HCEC 1CT (cell line): ENCODE measurements at regions not wholly inside any gene's neighbourhood (a gene's known extent, or its start where the extent isn't known, plus 50 kb on each side); places are given as distances from the start of the nearest gene placed in this dataset.

Experiments
- DNase-seq: peaks from one replicate; pipeline ENCODE4 v3.0.0-alpha.2; 2017

DNA sequence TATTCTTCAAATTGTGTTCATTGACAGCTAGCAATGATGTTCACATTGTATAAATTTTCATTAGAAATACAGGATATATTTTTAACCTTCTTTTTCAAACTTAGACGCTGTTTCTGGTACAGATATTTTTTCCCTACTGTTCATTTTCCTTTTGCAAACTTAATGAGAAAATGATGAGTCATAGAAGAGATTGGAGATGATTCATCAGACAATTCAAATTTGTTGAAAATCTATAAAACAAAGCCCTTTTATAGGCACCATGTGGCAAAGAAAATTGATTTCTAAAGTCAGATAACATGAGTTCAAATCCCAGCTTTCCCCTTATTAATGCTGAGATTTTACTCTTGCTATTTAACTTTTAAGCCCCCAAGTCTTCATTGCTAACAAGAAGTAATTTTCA is 728.8 kb upstream of the DDX18 start:
- DNase-seq = no peak

DNA sequence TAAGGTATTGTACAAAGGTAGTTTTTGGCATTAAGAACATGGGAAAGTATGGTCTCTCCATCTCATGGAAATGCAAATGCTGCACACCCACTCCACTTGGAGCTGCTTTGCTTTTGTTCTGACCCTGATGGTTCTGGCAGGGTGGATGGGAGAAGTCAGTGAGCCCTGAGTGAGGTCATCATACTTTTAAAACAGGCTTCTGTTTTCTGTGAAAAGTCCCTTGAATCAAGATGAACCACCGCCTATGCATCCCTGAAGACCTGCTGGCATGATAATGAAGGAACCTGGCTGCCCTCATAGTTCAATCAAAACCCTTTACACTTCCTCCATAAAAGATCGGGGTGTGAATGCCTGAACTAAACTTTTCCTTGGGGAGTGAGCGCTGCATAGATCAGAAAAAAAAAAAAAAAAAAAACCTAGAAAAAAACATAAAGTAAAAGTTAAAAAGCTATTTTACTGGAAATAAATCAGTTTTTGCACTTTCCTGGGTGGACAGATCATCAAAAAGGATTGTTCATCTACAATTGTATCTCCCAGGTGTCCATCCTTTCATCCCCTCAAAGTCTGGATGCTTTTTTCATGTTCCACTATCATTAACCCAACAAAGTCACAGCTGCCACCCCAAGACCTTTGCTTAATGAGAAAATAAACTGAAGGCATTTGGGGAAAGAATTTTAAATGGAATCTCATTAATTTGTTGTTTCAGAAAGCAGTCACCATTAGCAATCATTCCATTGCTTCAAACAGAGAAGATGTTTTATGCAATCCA is 728.1 kb upstream of the DDX18 start:
- no peak for DNase-seq

DNA sequence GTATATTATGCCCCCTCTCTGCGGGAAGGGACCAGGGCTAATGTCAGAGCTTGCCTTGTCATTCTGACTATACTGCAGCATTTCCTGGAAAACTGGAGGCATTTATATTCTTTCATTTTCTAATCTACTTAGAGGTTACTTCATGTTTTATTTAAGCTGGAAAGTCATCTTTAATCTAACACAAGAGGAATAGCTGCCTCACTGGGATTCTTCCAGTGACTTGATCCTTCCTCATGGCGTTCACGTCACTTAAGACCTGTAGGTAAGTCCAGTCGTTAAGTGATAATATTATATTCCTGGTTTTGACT is 727.6 kb upstream of the DDX18 start:
- DNase-seq = no peak

DNA sequence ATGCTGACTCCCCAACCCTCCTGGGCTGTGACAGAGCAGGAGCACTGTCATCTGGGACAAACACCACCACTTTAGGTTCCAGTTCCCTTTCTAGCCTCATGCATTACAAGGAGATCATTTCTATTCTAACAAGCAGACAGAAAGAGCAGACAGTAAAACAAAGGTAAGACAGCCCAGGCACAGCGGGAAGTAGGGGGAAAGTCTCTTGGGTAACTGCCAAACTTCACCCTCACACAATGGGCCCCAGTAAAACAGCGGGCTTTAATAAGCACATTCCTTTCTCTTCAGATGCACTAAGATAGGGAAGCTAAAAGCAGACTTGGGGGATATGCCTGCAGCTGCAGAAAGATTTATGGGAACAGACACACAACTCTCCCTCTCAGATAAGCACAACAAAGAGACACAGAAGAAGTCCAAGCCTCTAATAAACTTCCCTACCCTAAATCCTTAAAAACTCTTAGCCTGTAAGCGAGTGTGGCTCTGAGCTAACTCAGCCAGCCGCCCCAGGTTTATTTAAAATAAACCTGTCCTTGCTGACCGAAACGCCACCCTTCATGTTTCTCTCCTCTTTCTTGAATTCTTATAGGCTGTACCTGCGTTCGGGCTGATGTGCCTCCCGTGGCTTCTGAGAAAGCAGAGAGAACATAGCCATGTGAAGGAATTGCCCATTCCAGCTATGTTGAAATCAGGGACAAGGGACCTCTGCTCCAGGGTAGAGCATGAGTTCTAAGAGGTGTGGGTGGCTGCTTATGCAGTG is 726.8 kb upstream of the DDX18 start:
- no peak for DNase-seq

DNA sequence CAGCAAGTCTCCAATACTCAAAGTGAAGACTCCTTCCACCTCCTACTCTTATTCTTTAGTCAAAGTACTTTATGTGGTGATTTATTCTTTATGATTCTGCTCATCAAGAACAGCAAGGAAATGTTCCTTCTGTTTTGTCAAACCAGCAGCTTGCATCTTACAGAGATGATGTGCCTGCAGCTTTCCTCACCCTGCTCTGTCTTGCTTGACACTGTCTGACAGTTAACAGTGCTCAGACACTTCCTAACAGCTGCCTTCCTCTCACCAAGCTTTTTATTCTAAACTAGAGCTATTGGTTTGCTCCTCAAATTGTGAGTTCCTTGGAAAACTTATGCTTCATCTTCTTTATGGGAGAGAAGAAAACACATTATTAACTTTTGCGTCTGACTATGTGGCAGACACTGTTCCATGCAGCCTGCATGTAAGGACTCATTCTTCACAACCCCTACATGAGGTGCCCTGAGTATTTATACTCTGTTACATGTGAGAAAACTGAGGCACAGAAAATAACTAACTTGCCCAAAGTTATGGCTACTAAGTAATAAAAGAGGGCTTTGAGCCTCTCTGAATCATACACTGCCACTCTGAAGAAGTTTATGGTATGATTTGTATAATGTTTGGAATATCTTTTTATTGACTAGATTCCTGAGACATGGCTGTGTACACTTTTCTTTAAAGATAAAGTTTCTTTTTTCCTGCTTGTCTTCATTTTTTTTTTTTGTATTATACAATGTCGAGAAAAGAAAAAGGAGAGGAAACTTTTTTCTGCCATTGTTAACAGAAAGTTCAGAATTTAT is 723.3 kb upstream of the DDX18 start:
- DNase-seq = no peak

DNA sequence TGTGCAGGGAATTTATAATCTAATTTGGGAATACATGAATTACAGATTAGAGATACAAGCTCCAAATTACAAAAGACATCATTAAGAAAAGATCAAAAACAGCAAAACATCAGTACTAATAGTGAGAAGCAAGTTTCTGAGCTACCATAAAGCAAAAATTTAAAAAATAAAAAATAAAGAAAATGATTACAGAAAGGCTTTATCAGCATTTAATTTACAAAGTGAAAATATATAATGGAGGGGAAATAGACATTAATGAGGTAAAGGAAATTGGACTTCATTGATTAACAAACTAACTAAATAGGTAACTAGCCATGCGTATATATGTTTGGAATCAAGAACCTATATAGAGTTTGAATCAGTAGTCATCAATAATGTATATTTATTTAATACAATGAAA is 712.9 kb upstream of the DDX18 start:
- no peak for DNase-seq

DNA sequence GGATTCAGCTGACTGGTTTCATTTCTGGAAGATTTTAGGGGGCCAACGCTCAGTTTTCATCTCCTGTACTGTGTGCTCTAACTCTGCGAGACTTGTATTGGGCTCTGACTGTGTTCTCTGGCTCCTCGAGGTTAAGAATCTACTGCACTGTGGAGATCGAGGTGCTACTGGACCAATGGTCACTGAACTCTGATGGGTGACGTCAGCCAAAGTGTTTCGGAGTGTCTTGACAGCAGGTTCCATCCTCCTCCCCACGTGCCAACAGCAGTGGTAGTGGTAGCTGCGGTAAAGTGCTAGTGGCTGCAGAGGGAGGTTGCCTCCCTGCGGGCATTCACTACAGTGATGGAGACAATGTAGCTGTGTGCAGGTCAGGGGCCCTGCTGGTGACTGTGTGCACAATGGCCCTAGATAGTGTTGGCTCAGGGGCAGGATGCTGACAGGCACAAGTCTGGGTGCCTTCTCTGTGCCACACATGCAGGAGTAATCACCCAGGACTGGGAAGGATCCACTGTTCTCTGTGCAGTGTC is 705.7 kb upstream of the DDX18 start:
- DNase-seq = no peak

DNA sequence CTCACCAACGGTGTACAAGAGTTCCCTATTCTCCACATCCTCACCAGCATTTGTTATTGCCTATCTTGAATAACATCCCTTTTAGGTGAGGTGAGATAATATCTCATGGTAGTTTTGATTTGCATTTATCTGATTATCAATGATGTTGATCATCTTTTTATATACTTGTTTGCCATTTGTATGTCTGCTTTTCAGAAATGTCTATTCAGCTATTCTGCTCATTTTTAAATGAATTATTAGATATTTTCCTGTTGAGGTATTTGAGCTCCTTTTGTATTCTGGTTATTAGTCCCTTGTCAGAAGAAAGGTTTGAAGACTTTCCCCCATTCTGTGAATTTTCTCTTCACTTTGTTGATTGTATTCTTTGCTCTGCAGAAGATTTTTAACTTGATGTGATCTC is 695.5 kb upstream of the DDX18 start:
- no peak for DNase-seq

DNA sequence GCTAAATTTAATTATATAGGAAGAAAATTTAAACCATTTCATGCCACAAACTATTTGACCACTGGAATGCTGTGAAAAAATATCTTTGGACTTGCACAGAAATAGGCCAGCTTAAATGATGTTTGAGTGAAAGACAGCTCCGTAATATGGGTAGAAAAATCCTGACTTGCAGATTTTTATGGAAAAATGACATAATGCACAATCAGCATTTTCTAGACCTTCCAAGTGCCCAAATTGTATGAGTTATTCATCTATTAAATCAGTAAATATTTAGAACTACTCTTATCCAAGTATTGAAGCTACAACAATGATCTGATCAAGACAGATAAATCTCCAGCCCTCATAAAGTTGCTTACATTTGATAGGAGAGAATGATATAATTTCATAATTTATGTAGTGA is 691.1 kb upstream of the DDX18 start:
- no peak for DNase-seq

DNA sequence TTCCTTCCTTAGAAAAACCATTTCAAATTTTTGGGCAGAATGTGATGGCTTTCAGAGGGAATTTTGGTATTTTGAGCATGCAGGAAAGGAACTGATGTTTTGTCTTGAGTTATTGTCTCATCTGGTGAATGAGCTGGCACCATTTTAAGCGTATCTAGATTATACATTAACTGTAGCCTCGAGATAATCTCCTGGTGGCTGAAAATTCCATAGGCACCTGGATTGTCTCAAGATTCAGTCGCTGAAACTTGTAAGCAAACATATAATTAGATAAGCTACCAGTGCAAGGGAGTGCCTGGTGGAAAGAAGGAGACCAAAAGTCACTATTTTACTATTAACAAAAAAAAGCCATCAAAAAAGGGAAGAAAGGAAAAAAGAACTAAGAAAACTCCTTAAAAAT is 687.8 kb upstream of the DDX18 start:
- DNase-seq = no peak

DNA sequence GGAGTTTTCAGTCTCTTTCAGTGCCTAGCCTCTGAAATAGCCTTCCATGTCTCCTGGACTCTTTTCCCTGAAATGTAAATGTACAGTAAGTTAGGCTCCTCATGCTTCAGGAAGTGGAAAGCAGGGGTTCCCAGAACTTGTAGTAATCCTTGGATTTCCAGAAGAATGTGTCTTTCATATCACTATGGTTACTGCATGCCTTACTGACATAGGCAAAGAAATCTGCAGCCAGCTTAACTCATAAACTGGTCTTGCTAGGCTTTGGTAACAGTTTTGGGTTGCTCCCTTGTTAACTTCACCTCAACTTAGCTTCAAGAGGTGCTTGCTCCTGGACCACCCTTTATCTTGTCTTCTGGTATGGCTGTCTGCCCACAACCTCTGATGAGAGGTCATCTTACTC is 686.8 kb upstream of the DDX18 start:
- DNase-seq = no peak

DNA sequence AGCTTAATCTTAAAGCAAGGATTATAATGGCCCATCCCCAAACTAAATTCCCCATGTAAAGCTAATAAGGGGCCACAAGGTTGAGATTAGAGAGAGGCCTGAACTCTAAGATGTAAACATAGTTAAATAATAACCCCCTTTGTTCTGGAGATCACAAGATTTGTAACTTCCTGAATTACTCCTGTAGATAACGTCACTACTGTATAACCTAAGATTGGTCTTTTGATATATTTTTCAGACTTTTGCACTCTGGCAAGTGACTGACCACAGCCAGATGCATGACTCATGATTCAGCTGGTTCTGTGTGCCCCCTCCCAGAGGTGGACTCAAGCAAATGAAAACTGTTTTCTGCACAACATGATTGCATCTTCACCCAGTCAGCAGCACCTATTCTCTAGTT is 686.0 kb upstream of the DDX18 start:
- DNase-seq = no peak

DNA sequence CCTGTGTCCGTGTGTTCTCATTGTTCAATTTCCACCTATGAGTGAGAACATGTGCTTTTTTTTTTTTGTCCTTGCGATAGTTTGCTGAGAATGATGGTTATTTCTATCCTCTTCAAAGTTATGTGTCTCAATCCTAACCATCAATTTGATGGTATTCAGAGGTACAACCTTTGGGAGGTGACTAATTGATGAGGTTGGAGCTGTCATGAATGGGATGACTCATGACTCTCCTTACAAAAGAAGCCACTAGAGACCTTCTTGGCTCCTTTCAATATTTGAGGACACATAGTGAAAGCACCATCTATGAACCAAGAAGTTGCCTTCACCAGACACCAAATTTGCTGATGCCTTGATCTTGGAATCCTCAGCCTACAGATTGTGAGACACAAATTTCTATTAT is 677.1 kb upstream of the DDX18 start:
- DNase-seq = no peak

DNA sequence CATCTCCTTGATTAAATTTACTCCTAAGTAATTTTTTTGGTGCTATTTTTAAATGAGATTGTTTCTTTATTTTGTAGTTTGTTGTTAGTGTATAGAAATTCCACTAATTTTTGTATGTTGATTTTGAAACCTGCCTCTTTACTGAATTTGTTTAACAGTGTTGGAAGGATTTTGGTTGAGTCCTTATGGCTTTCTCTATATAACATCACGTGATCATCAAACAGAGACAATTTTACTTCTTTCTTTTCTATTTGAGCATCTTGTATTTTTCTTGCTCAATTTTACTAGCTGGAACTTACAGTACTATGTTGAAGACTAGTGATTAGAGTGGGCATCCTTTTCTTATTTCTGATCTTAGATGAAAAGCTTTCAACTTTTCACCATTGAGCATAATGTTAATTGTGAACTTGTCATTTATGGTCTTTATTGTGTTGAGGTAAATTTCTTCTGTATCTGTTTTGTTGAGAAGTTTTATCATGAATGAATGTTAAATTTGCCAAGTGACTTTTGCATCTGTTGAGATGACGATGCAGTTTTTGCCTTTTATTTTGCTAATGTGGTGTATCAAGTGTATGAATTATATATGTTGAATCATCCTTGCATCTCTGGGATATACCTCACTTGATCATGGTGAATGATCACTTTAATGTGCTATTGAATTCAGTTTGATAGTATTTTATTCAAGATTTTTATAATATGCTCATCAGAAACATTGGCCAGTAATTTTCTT is 645.3 kb upstream of the DDX18 start:
- no peak for DNase-seq

DNA sequence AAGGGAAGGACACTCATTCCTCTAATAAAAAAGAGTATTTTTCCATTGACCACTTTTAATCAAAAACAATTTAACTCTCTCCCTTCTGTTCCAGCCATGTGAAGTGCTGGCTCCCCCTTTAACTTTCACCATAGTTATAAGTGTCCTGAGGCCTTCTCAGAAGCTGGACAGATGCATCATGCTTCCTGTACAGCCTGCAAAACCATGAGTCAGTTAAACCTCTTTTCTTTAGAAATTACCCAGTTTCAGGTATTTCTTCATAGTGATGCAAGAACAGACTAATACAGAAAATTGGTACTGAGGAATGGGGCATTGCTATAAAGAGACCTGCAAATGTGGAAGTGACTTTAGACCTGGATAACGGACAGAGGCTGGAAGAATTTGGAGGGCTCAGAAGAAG is 643.6 kb upstream of the DDX18 start:
- DNase-seq = no peak

DNA sequence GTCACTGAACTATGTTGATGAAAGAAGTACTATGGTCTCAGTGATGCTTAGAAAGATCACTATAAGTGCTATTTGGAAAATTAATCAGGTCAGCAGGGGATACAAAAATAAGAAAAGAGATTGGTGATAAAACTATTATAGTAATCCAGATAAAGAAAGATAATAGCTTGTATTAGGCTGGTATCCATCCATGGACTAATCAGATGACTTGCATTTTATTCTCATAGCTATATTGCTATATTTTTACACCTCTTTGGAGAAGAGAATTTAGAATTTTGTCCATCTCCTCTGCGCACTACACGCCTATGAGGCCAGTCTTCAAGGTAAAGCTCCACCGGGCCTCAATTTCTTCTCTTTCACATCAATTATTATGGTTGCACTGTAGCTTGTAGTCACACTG is 635.1 kb upstream of the DDX18 start:
- no peak for DNase-seq

DNA sequence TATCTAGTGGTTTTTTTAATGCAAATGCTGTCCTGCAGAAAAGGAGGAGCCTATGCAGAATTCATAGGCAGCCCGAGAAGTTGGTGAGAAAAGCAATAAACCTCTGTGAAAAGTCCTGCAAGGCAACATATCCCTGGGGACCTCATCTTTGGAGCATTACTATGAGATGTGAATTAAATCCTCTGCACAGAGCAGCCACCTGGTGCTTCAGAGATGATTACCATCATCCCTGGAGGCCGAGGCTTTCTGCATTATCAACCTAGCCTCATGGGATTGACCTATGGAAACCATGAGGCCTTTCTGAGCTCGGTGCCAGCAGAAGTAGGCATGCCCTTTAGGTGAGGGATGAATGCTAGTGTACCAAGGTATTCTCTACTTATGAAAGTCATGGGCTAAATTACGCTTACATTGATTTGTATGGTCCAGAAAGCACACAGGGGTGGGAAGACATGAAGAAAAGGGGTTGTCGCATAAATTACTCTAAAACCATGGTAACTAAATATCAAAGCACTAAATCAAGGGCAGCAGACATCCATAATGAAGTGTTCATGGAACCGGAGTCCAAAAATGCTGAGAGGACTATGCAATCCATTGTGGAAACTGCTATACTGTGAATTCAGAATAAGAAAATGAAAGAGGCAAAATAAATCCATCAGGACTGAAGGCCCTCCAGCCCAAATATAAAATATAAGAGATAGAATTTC is 623.5 kb upstream of the DDX18 start:
- no peak for DNase-seq

DNA sequence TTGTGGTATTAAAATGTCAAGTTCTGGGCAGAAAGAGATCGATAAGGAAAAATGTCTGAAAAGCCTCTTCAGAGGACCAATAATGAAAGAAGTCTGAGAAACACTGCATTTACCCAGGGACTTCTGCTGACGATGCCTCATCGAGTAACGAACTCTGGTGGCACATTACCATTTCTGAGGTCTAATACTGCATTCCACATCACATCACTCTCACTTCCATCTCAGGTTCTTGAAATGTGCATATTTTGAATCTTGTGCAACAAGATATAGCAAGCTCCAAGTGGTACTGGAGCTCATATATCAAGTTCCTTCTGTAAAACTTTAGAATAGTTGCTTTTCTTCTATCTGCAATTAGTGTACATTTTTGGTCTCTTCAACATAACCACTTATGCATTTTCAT is 619.1 kb upstream of the DDX18 start:
- DNase-seq = no peak

DNA sequence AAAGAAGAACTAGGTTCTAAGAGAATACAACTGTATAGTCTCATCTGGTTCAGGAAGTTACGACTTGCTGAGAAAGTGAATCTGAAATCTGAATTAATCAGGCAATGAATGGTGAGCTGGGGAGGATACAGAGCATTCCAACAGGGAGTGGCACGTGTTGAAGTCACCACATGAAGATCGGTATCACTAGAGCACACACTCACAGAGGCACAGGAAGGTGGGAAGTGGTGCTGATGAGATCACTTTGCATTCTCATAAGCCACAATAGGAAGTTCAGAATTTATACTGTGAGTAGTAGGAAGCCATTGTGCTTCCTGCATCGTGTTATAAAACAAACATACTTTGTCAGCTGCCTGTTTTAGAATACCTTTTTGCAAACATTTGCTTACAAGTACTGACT is 615.0 kb upstream of the DDX18 start:
- no peak for DNase-seq

DNA sequence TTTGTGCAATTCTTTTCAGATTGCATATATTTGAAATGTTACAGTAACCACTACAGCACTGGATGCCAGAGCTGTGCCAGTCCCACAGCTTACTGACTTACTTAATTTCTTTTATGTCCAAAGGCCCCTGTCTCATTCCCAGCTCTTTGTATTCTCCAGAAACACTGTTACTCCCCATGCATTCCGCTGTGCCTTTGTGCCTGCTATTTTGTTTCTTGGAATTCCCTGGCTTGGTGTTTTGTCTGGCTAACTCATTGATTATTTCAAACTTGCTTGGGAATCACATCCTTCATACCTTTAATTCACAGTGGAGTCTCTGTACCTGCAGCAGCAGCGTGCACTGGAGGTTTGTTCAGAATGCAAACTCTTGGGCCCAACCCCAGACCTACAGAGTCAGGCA is 601.9 kb upstream of the DDX18 start:
- no peak for DNase-seq

DNA sequence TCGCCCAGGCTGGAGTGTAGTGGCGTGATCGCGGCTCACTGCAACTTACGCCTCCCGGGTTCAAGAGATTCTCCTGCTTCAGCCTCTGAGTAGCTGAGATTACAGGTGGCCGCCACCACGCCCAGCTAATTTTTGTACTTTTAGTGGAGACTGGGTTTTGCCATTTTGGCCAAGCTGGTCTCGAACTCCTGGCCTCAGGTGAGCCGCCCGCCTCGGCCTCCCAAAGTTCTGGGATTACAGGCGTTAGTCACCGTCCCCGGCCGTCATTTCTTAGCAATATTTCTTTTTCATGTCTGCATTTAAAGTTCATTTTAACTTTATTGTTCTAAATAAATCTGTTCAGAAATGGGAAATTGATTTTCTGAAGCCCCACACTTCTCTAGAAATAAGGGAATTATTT is 597.3 kb upstream of the DDX18 start:
- DNase-seq = no peak

DNA sequence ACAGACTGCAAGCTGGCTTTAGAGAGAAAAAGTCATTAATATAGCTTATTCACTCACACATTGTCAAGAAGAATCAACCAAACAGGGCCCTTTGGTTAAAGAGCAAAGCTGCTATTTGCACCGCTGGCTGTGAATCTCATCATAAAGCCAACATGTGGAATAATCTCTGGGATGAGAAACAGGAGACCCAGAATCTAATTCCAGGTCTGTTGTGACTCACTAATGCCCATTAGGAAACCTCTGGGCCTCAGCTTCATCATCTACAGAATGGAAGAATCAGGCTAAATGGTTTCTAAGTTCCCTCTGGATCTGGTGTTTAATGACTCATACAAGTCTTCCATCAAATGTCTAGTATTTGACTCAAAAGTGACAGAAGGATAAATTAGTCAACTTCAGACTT is 591.7 kb upstream of the DDX18 start:
- no peak for DNase-seq

DNA sequence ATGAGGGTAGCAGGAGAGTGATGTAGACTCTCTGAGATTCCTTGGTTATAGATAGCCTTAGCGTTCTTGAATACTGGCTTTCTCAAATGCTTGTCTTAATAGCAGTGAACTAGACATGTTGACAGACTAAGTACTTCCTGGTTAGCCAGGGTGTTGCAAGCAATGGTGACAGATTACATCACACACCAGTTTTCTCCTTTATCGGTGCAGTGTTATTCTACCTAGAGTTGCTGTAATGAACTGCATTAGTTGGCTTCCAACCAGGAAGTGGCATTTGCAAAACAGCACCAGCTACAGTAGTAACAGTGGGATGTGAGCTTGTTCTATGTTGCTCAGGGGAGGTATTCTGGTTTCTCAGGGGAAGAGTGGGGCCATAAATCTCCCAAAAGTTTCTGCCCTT is 582.2 kb upstream of the DDX18 start:
- no peak for DNase-seq
